Astrocyte of the spinal cord (primary cell): ENCODE measurements at regions not wholly inside any gene's neighbourhood (a gene's known extent, or its start where the extent isn't known, plus 50 kb on each side); places are given as distances from the start of the nearest gene placed in this dataset.
A peak's percentile ranks its signal among the peaks of the same experiment; 100 is the strongest.

Source experiments
- DNase-seq: peaks from one replicate; pipeline ENCODE4 v3.0.0; 2011; ENCODE audit warnings: low read depth, low spot score
- H3K4me3 ChIP-seq: 2 replicates; pipeline ENCODE4 v1.5.1; 2011; ENCODE audit warnings: low read depth, mild to moderate bottlenecking, low read length, moderate library complexity
- CTCF ChIP-seq: IDR thresholded peaks from 2 replicates; pipeline ENCODE4 v1.5.1; 2012; ENCODE audit warnings: low read depth, mild to moderate bottlenecking, low read length, inconsistent platforms
- in situ Hi-C: cut with HindIII; loops from 2 replicates; pipeline ENCODE4 v1.10.0; 2017; ENCODE audit warnings: low sequenced_read_pairs

- no peak overlapping the region for H3K4me3 ChIP-seq
- in situ Hi-C loops, result no loop called here
- no peak for TF ChIP-seq CTCF
- DNase-seq, result peak; percentile 13
These were observed 1995.5 kb upstream of the CELF4 start for GRCh38 chr18:39561126-39561525.

GRCh38 chr18:39558658-39559057 lies 1993.1 kb upstream of the CELF4 start:
- TF ChIP-seq CTCF, result no peak
- DNase-seq, result no peak
- in situ Hi-C loops, result no loop called here
- no peak overlapping the region for H3K4me3 ChIP-seq

GRCh38 chr18:39555496-39555895 lies 1989.9 kb upstream of the CELF4 start:
- TF ChIP-seq CTCF, result no peak
- DNase-seq, result no peak
- no peak overlapping the region for H3K4me3 ChIP-seq
- in situ Hi-C loops, result no loop called here

- no peak overlapping the region for H3K4me3 ChIP-seq
- in situ Hi-C loops, result no loop called here
- TF ChIP-seq CTCF, result no peak
- DNase-seq, result no peak
These were observed 1985.1 kb upstream of the CELF4 start for GRCh38 chr18:39550701-39551100.

GRCh38 chr18:39549144-39549543 lies 1983.5 kb upstream of the CELF4 start:
- DNase-seq, result no peak
- in situ Hi-C loops, result no loop called here
- no peak overlapping the region for H3K4me3 ChIP-seq
- no peak for TF ChIP-seq CTCF

- no peak overlapping the region for H3K4me3 ChIP-seq
- no peak for TF ChIP-seq CTCF
- no peak for DNase-seq
- in situ Hi-C loops, result no loop called here
These were observed 1966.1 kb upstream of the CELF4 start for GRCh38 chr18:39531659-39532058.

- TF ChIP-seq CTCF, result no peak
- in situ Hi-C loops, result no loop called here
- DNase-seq, result no peak
- H3K4me3 ChIP-seq, result no peak overlapping the region
These were observed 1963.8 kb upstream of the CELF4 start for GRCh38 chr18:39529358-39529757.
